Nephron (organoid): ENCODE measurements at regions not wholly inside any gene's neighbourhood (a gene's known extent, or its start where the extent isn't known, plus 50 kb on each side); places are given as distances from the start of the nearest gene placed in this dataset.

Experiments
- H3K27ac Mint-ChIP-seq, 3 experiments: 2 replicates each; pipeline ENCODE4 v1.8.0; 2020; ENCODE audit warnings: mixed read lengths in 3 of 3, mild to moderate bottlenecking in 2 of 3, moderate library complexity in 1 of 3
- H3K27me3 Mint-ChIP-seq: 2 replicates; pipeline ENCODE4 v1.8.0; 2021; ENCODE audit warnings: low read depth, mild to moderate bottlenecking, moderate library complexity, mixed read lengths
- H3K36me3 Mint-ChIP-seq: 2 replicates; pipeline ENCODE4 v1.8.0; 2020; ENCODE audit warnings: low read depth, mixed read lengths
- H3K4me1 Mint-ChIP-seq: 2 replicates; pipeline ENCODE4 v1.8.0; 2020; ENCODE audit warnings: mixed read lengths
- H3K4me3 Mint-ChIP-seq, 3 experiments: 2 replicates each; pipeline ENCODE4 v1.8.0; 2020; ENCODE audit warnings: mild to moderate bottlenecking in 3 of 3, mixed read lengths in 3 of 3, moderate library complexity in 2 of 3
- H3K9me3 Mint-ChIP-seq: 2 replicates; pipeline ENCODE4 v1.8.0; 2020; ENCODE audit warnings: mixed read lengths
- TF ChIP-seq, protein P1 (sequence below), 3 experiments: fragments of 200-600 bp; sonication (generic); IDR thresholded peaks; one replicate each; pipeline ENCODE4 v1.5.0; 2021; ENCODE audit warnings: antibody characterized with exemption in 3 of 3; ENCODE audit not compliant: unreplicated experiment in 3 of 3

- Mint-ChIP-seq H3K4me3 (no peak overlapping the region), H3K9me3 (peaks cover 6% of the 10 kb centered on the region), H3K4me1 (no peaks in the 10 kb centered on the region), H3K36me3 (peaks cover 3% of the 10 kb centered on the region), H3K27me3 (peaks cover 13% of the 10 kb centered on the region), H3K27ac (no peak overlapping the region)
- TF ChIP-seq, protein P1, sequence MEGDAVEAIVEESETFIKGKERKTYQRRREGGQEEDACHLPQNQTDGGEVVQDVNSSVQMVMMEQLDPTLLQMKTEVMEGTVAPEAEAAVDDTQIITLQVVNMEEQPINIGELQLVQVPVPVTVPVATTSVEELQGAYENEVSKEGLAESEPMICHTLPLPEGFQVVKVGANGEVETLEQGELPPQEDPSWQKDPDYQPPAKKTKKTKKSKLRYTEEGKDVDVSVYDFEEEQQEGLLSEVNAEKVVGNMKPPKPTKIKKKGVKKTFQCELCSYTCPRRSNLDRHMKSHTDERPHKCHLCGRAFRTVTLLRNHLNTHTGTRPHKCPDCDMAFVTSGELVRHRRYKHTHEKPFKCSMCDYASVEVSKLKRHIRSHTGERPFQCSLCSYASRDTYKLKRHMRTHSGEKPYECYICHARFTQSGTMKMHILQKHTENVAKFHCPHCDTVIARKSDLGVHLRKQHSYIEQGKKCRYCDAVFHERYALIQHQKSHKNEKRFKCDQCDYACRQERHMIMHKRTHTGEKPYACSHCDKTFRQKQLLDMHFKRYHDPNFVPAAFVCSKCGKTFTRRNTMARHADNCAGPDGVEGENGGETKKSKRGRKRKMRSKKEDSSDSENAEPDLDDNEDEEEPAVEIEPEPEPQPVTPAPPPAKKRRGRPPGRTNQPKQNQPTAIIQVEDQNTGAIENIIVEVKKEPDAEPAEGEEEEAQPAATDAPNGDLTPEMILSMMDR (IDR thresholded peaks at IDR 0.05; ENCODE audit: unreplicated experiment in 3 of 3) = no peak
Measured at GRCh38 chr1:2863648-2863963, 62.1 kb upstream of the TTC34 start.

DNA sequence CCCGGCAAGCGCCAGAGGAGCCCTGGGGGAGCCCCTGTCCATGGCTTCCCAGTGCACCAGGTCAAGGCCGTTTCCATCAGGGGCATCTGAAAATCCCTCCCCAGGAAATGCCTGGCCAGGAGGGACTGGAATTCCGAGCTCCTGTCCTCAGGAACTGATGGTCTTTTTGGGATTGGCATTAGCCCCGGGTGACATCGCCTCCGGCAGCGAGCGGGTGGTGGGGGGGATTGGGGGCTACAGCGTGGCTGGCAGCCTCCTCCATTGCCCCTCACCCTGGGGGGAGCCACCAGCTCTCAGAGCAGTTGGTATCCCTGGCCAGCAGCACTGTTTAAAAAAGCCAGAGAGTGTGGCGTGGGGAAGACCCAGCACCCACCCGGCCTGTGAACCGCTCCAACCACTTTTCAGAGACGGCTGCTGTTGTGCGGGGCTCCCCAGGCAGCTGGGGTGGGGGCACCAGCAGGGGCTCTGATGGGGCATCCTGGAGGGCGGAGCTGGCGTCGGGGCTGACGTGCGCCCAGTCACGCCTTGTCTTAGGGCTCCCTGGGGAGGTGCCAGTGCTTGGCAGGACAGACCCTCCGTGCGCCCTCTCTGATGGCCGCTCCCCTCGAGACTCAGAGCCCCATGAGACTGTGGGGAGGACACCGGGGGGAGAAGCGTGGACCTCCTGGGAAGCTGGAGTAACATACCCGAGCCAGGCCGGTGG, 62.9 kb upstream of the TTC34 start:
- Mint-ChIP-seq H3K9me3 (peaks cover 3% of the 10 kb centered on the region), H3K4me3 (no peak overlapping the region), H3K27ac (no peak overlapping the region), H3K27me3 (peaks cover 17% of the 10 kb centered on the region), H3K36me3 (no peaks in the 10 kb centered on the region), H3K4me1 (no peaks in the 10 kb centered on the region)
- TF ChIP-seq, protein P1 (IDR thresholded peaks at IDR 0.05; ENCODE audit: unreplicated experiment in 3 of 3) = no peak

DNA sequence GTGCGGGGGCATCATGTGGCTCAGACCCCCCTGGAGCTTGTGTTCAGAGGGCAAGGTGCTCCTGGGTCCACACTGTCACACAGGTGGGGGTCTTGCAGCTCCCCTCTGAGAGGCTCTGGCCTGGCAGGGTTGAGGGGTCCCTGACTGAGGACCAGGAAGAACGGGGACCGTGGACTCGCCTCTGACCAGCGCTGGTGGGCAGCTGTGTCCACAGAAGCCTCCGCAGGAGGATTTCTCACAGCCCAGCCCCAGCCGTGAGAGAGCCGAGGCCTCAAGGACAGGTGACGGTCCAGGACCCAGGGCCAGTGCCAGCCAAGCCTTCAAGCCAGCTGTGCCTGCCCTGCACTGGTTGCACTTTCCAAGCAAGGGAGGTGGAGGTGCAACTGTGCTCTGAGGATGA, 63.5 kb upstream of the TTC34 start:
- Mint-ChIP-seq H3K27me3 (peaks cover 17% of the 10 kb centered on the region), H3K4me3 (no peak overlapping the region), H3K27ac (no peak overlapping the region), H3K36me3 (no peaks in the 10 kb centered on the region), H3K4me1 (no peaks in the 10 kb centered on the region), H3K9me3 (peaks cover 5% of the 10 kb centered on the region)
- TF ChIP-seq, protein P1 (IDR thresholded peaks at IDR 0.05; ENCODE audit: unreplicated experiment in 3 of 3) = no peak

GRCh38 chr1:2865571-2866421, 64.3 kb upstream of the TTC34 start:
- no peaks in the 10 kb centered on the region for H3K36me3 Mint-ChIP-seq
- no peaks in the 10 kb centered on the region for H3K4me1 Mint-ChIP-seq
- peaks cover 6% of the 10 kb centered on the region for H3K9me3 Mint-ChIP-seq
- H3K4me3 Mint-ChIP-seq = no peak overlapping the region
- TF ChIP-seq, protein P1 (IDR thresholded peaks at IDR 0.05; ENCODE audit: unreplicated experiment in 3 of 3) = no peak
- peaks cover 17% of the 10 kb centered on the region for H3K27me3 Mint-ChIP-seq
- H3K27ac Mint-ChIP-seq = no peak overlapping the region

DNA sequence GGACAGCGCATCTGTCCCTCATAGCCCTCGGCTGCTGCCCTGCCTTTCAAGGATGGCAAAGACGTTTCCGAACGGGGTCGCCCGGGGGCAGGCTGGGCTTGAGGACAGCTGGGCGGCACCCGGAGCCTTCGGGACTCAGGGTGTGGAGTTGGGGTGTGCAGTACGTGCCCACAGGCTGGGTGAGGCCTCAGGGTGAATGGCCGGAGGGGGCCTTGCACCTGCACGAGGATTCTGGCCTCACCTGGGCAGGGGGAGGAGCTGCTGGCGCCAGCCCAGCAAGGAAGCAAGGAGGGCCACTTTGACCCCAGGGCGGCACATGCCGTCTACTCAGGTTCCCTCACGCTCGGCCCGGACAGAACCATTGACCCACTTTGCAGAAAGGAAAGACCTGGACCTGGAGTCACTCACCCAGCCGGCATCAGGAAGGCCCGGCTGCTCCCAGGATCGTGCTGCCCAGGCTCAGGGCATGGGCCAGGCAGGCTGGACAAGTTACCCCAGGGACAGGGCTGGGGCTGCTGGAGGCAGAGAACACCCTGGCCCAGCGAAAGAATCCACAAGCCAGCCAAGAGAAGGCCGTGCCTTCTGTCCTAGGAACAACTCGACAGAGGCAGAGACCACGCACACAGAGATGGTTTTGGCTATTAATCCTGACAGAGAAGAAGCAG, 65.1 kb upstream of the TTC34 start:
- TF ChIP-seq, protein P1 (IDR thresholded peaks at IDR 0.05; ENCODE audit: unreplicated experiment in 3 of 3) = no peak
- no peak overlapping the region for H3K27ac Mint-ChIP-seq
- no peaks in the 10 kb centered on the region for H3K36me3 Mint-ChIP-seq
- H3K4me3 Mint-ChIP-seq = no peak overlapping the region
- H3K4me1 Mint-ChIP-seq = no peaks in the 10 kb centered on the region
- peaks cover 17% of the 10 kb centered on the region for H3K27me3 Mint-ChIP-seq
- peaks cover 13% of the 10 kb centered on the region for H3K9me3 Mint-ChIP-seq
